Endothelial cell of umbilical vein (primary cell): ENCODE measurements at regions not wholly inside any gene's neighbourhood (a gene's known extent, or its start where the extent isn't known, plus 50 kb on each side); places are given as distances from the start of the nearest gene placed in this dataset.

Experiments
- BruUV-seq: library from RNA; stranded (reverse); fragments of 400-500 nt; replicated peaks from 2 replicates; lab custom pipeline; 2021; lab: Mats Ljungman, UMichigan
- CTCF ChIA-PET: fragments of 300-600, 350-600 bp; sonication (Branson Sonifier 250); formaldehyde crosslinking; loops from one replicate; lab custom pipeline; 2021; ENCODE audit warnings: antibody characterized with exemption, inconsistent platforms; lab: Charles Lee
- POLR2A ChIA-PET: fragments of 300-600, 350-600 bp; sonication (Branson Sonifier 250); formaldehyde crosslinking; loops from one replicate; lab custom pipeline; 2021; ENCODE audit warnings: antibody characterized with exemption, inconsistent platforms; lab: Charles Lee
- DNase-seq: peaks from one replicate; pipeline ENCODE4 v3.0.0-alpha.2; 2011; ENCODE audit warnings: low read depth, low spot score
- FAIRE-seq: peaks from 2 replicates; lab custom pipeline; 2011; peaks lifted over from hg19 to GRCh38; lab: Jason Lieb, UNC
- H2AFZ ChIP-seq: 2 replicates; pipeline ENCODE4 v1.6.0; 2012; ENCODE audit warnings: low read depth, low read length, control low read depth, inconsistent platforms
- H3K27ac ChIP-seq: 2 replicates; pipeline ENCODE4 v1.5.1; 2011; ENCODE audit warnings: low read depth, mild to moderate bottlenecking, control low read depth, low read length, moderate library complexity; ENCODE audit not compliant: insufficient read depth
- H3K27me3 ChIP-seq, 2 experiments: 2 replicates each; pipeline versions ENCODE4 v1.6.0 to v1.6.1; 2011; ENCODE audit warnings: low read length in 2 of 2, mixed read lengths in 1 of 2; ENCODE audit not compliant: control insufficient read depth in 2 of 2, insufficient read depth in 2 of 2
- H3K36me3 ChIP-seq, 2 experiments: 2 replicates in 1 of 2; 3 replicates in 1 of 2; pipeline ENCODE4 v1.5.1; 2011; ENCODE audit warnings: low read length in 2 of 2, mild to moderate bottlenecking in 1 of 2, moderate library complexity in 1 of 2; ENCODE audit not compliant: control insufficient read depth in 2 of 2, insufficient read depth in 2 of 2; ENCODE audit errors: extremely low read depth in 1 of 2
- H3K4me1 ChIP-seq: 3 replicates; pipeline ENCODE4 v1.5.1; 2011; ENCODE audit warnings: mild to moderate bottlenecking, low read length; ENCODE audit not compliant: control insufficient read depth, insufficient read depth; ENCODE audit errors: extremely low read depth
- H3K4me2 ChIP-seq: 2 replicates; pipeline ENCODE4 v1.6.1; 2011; ENCODE audit warnings: low read length, control low read depth, mixed read lengths; ENCODE audit not compliant: insufficient read depth
- H3K4me3 ChIP-seq, 3 experiments: fragments of 200-600 bp in 1 of 3; sonication (generic), shearing (Covaris generic) in 1 of 3; replicated peaks in 1 of 3; 2 replicates each; pipeline ENCODE4 v1.5.1; 2011 to 2016; ENCODE audit warnings: control low read depth in 3 of 3, low read length in 3 of 3, mild to moderate bottlenecking in 2 of 3, inconsistent platforms in 1 of 3, low read depth in 1 of 3, moderate library complexity in 1 of 3; ENCODE audit not compliant: insufficient read depth in 1 of 3
- H3K79me2 ChIP-seq: 2 replicates; pipeline ENCODE4 v1.6.0; 2012; ENCODE audit warnings: low read length, inconsistent platforms; ENCODE audit not compliant: control insufficient read depth, insufficient read depth
- H3K9ac ChIP-seq: replicated peaks from 2 replicates; pipeline ENCODE3; 2011; ENCODE audit warnings: low read length, control low read depth; ENCODE audit not compliant: insufficient read depth; ENCODE audit errors: extremely low read depth
- H3K9me1 ChIP-seq: replicated peaks from 3 replicates; pipeline ENCODE4 v1.6.0; 2011; ENCODE audit warnings: mild to moderate bottlenecking, low read length; ENCODE audit not compliant: control insufficient read depth, insufficient read depth; ENCODE audit errors: extremely low read depth
- H3K9me3 ChIP-seq: replicated peaks from 2 replicates; pipeline ENCODE4 v1.5.1; 2012; ENCODE audit warnings: low read length, inconsistent platforms; ENCODE audit not compliant: control insufficient read depth, insufficient read depth
- H4K20me1 ChIP-seq: replicated peaks from 2 replicates; pipeline ENCODE3; 2011; ENCODE audit warnings: mild to moderate bottlenecking, low read length; ENCODE audit not compliant: control insufficient read depth, insufficient read depth; ENCODE audit errors: extremely low read depth
- EZH2 ChIP-seq: IDR thresholded peaks from 2 replicates; pipeline ENCODE4 v1.6.1; 2012; ENCODE audit warnings: borderline replicate concordance, low read depth, mild to moderate bottlenecking, moderate library complexity, low read length, inconsistent platforms; ENCODE audit not compliant: severe bottlenecking
- FOS ChIP-seq: IDR thresholded peaks from 2 replicates; pipeline ENCODE4 v1.6.1; 2011; ENCODE audit warnings: mild to moderate bottlenecking, low read length, moderate library complexity, borderline replicate concordance; ENCODE audit not compliant: insufficient read depth
- JUN ChIP-seq: IDR thresholded peaks from 2 replicates; pipeline ENCODE4 v1.6.1; 2011; ENCODE audit warnings: borderline replicate concordance, low read depth; ENCODE audit not compliant: insufficient read length, insufficient read depth
- dilution Hi-C: fragments of 300-500 bp; cut with MboI; formaldehyde crosslinking; loops from one replicate; pipeline ENCODE4 v1.15.0; 2019; ENCODE audit warnings: low sequenced_read_pairs; ENCODE audit not compliant: extremely low pct_ligation_motif_present
- intact Hi-C: fragments of 100-400 bp; cut with micrococcal nuclease; formaldehyde crosslinking; loops from one replicate; pipeline ENCODE4 v1.10.0; 2022
- TF ChIP-seq, protein P1 (sequence below), 2 donors: IDR thresholded peaks; 1 replicate in 1 of 2; 2 replicates in 1 of 2; pipeline ENCODE4 v1.5.1; 2011; ENCODE audit warnings: low read length in 2 of 2, mild to moderate bottlenecking in 2 of 2, moderate library complexity in 2 of 2, control low read depth in 1 of 2, inconsistent platforms in 1 of 2, low read depth in 1 of 2; ENCODE audit not compliant: insufficient read depth in 1 of 2; ENCODE audit errors: extremely low read depth in 1 of 2
- TF ChIP-seq, protein P2 (sequence below): IDR thresholded peaks from 2 replicates; pipeline ENCODE4 v1.6.1; 2011; ENCODE audit not compliant: insufficient read depth, insufficient read length

- no peaks in the 10 kb centered on the region for H3K4me1 ChIP-seq
- ChIA-PET CTCF (no interaction called here), POLR2A (no interaction called here)
- no peak overlapping the region for H3K27ac ChIP-seq
- H3K36me3 ChIP-seq = no peaks in the 10 kb centered on the region
- no peak overlapping the region for H3K4me3 ChIP-seq
- no peaks in the 10 kb centered on the region for H3K9me3 ChIP-seq
- no peak overlapping the region for H3K4me2 ChIP-seq
- intact Hi-C loops (no loop called here), dilution Hi-C loops (no loop called here)
- FAIRE-seq (no peak), DNase-seq (no peak)
- no TSS peak for BruUV-seq
- H2AFZ ChIP-seq = no peak overlapping the region
- no peaks in the 10 kb centered on the region for H3K9me1 ChIP-seq
- H3K27me3 ChIP-seq = peaks cover 5 to 6% of the 10 kb centered on the region in 2 experiments
- H3K9ac ChIP-seq = no peak overlapping the region
- no peaks in the 10 kb centered on the region for H3K79me2 ChIP-seq
- no peaks in the 10 kb centered on the region for H4K20me1 ChIP-seq
- TF ChIP-seq EZH2 (no peak), FOS (no peak), JUN (no peak)
- TF ChIP-seq, protein P1, sequence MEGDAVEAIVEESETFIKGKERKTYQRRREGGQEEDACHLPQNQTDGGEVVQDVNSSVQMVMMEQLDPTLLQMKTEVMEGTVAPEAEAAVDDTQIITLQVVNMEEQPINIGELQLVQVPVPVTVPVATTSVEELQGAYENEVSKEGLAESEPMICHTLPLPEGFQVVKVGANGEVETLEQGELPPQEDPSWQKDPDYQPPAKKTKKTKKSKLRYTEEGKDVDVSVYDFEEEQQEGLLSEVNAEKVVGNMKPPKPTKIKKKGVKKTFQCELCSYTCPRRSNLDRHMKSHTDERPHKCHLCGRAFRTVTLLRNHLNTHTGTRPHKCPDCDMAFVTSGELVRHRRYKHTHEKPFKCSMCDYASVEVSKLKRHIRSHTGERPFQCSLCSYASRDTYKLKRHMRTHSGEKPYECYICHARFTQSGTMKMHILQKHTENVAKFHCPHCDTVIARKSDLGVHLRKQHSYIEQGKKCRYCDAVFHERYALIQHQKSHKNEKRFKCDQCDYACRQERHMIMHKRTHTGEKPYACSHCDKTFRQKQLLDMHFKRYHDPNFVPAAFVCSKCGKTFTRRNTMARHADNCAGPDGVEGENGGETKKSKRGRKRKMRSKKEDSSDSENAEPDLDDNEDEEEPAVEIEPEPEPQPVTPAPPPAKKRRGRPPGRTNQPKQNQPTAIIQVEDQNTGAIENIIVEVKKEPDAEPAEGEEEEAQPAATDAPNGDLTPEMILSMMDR (IDR thresholded peaks at IDR 0.05; ENCODE audit: extremely low read depth in 1 of 2, insufficient read depth in 1 of 2, low read depth in 1 of 2, low read length in 2 of 2) = no peak
- TF ChIP-seq, protein P2, sequence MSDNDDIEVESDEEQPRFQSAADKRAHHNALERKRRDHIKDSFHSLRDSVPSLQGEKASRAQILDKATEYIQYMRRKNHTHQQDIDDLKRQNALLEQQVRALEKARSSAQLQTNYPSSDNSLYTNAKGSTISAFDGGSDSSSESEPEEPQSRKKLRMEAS = no peak
Observed at GRCh38 chr13:42393573-42394360, 121.8 kb downstream of the AKAP11 start.
